HL-60 (cell line): ENCODE measurements at regions not wholly inside any gene's neighbourhood (a gene's known extent, or its start where the extent isn't known, plus 50 kb on each side); places are given as distances from the start of the nearest gene placed in this dataset.

ENCODE experiments used
- DNase-seq, 2 experiments: peaks; one replicate each; pipeline ENCODE4 v3.0.0-alpha.2; 2010 to 2020; ENCODE audit warnings: low read depth in 1 of 2, low spot score in 1 of 2
- H3K27ac ChIP-seq: fragments of 250-450 bp; sonication (Bioruptor Pico); replicated peaks from 2 replicates; pipeline ENCODE4 v1.5.1; 2020; ENCODE audit warnings: mild to moderate bottlenecking, moderate library complexity
- H3K27me3 ChIP-seq: fragments of 250-450 bp; sonication (Bioruptor Pico); 2 replicates; pipeline ENCODE4 v1.5.1; 2021; ENCODE audit warnings: mild to moderate bottlenecking, moderate library complexity; ENCODE audit not compliant: insufficient read depth, poor library complexity, severe bottlenecking
- H3K4me3 ChIP-seq: replicated peaks from 2 replicates; pipeline ENCODE4 v1.5.1; 2011; ENCODE audit warnings: mild to moderate bottlenecking, control low read depth, low read length; ENCODE audit not compliant: insufficient read depth
- CTCF ChIP-seq: IDR thresholded peaks from one replicate; pipeline ENCODE4 v1.5.1; 2011; ENCODE audit warnings: low read length, control low read depth, inconsistent platforms; ENCODE audit not compliant: insufficient read depth
- GABPA ChIP-seq: IDR thresholded peaks from 2 replicates; pipeline ENCODE4 v1.6.1; 2012; ENCODE audit warnings: low read depth
- POLR2AphosphoS5 ChIP-seq: IDR thresholded peaks from 2 replicates; pipeline ENCODE4 v1.6.1; 2012; ENCODE audit warnings: low read depth
- SPI1 ChIP-seq: IDR thresholded peaks from 2 replicates; pipeline ENCODE4 v1.6.1; 2012; ENCODE audit warnings: low read depth, mild to moderate bottlenecking, borderline replicate concordance
- TF ChIP-seq, protein P1 (sequence below): IDR thresholded peaks from 2 replicates; pipeline ENCODE4 v1.6.1; 2012; ENCODE audit warnings: low read depth; ENCODE audit not compliant: insufficient replicate concordance

DNA sequence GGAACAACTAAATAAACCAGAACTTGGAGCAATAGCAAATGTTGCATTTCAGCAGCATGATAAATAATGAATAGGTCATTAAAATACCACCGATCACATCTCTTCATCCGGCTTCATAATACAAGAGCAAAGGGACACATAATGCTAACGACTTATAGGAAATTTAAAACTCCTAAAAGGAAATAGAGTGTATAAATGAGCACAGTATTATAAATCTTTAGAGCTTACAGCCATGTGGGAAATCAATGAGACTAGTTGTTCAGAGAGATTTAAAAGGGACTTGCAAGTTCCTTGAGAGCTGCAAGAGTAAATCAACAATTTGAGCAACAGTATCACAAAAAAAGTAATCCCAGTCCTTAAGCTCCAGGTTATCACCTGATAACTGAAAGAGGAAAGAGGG, 677.0 kb downstream of the PLOD2 start:
- DNase-seq = no peak
- H3K27ac ChIP-seq = no peak overlapping the region
- TF ChIP-seq GABPA (no peak), POLR2AphosphoS5 (no peak), CTCF (no peak), SPI1 (no peak)
- TF ChIP-seq, protein P1, sequence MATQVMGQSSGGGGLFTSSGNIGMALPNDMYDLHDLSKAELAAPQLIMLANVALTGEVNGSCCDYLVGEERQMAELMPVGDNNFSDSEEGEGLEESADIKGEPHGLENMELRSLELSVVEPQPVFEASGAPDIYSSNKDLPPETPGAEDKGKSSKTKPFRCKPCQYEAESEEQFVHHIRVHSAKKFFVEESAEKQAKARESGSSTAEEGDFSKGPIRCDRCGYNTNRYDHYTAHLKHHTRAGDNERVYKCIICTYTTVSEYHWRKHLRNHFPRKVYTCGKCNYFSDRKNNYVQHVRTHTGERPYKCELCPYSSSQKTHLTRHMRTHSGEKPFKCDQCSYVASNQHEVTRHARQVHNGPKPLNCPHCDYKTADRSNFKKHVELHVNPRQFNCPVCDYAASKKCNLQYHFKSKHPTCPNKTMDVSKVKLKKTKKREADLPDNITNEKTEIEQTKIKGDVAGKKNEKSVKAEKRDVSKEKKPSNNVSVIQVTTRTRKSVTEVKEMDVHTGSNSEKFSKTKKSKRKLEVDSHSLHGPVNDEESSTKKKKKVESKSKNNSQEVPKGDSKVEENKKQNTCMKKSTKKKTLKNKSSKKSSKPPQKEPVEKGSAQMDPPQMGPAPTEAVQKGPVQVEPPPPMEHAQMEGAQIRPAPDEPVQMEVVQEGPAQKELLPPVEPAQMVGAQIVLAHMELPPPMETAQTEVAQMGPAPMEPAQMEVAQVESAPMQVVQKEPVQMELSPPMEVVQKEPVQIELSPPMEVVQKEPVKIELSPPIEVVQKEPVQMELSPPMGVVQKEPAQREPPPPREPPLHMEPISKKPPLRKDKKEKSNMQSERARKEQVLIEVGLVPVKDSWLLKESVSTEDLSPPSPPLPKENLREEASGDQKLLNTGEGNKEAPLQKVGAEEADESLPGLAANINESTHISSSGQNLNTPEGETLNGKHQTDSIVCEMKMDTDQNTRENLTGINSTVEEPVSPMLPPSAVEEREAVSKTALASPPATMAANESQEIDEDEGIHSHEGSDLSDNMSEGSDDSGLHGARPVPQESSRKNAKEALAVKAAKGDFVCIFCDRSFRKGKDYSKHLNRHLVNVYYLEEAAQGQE = no peak
- H3K27me3 ChIP-seq = no peaks in the 10 kb centered on the region
- H3K4me3 ChIP-seq = no peak overlapping the region

DNA sequence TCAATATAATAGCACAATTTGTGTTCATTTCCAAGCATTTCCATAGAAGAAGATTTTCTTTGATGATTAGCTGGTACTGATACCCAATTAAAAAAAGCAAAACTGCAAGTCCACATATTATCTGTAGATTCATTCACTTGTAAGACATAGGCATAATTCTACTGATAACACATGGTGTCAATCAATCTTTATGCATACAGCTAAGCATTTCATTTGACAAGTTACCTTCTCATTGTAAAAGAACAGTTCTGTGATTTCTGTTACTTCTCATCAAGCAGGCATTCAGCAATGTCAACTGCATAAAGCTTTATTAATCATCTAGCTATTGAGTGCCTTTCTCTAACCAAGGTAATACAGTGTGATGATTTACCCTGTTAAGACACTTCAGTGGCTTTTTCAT, 672.0 kb downstream of the PLOD2 start:
- H3K27me3 ChIP-seq = no peaks in the 10 kb centered on the region
- TF ChIP-seq CTCF (no peak), POLR2AphosphoS5 (no peak), GABPA (no peak), SPI1 (no peak)
- TF ChIP-seq, protein P1 = no peak
- no peak overlapping the region for H3K4me3 ChIP-seq
- H3K27ac ChIP-seq = no peak overlapping the region
- DNase-seq = no peak

DNA sequence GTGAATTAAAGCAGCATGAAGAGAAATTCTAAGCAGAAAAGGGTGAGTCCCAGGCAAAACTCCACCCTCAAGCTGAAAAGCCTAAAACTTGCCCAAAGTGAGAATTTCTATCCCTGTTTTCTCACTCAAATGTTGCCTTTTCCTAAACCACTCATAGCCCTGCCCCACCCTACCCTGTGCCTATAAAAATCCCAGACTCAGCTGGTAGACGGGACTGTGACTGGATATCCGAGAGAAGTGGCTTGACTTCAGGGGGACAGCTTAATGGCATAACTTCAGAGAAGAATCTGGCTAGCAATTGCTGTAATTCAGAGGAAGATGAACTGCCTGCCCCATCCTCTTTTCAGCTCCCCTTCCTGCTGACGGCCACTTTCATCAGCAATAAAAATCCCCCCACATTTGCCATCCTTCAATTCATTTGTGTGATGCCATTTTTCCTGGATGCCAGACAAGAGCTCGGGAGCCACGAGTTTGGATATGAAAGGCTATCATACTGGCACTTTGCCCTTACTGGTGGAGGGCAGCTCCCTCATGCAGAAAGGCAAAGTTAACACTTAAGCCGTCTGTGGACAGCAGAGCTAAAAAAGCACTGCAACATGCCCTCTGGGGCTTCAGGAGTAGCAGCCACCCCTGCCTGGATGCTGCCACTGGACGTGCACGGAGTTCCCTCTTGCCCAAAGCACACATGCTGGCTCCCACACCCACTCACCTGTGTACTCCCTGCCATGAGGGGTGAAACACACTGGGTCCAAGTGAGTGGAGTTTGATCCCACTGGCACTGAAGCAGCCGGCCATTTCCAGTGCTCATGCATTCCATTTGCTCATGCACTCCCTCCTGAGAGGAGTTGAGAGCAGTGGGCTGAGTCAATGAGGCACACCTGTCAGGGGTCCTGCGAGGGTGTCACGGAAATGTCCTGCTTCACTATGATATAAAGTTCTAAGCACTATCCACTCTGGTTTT, 670.6 kb downstream of the PLOD2 start:
- Histone ChIP-seq H3K4me3 (no peak overlapping the region), H3K27me3 (no peaks in the 10 kb centered on the region), H3K27ac (no peak overlapping the region)
- no peak for DNase-seq
- TF ChIP-seq SPI1 (no peak), CTCF (no peak), GABPA (no peak), POLR2AphosphoS5 (no peak)
- TF ChIP-seq, protein P1 = no peak
